GM23338 (cell line): ENCODE measurements at regions not wholly inside any gene's neighbourhood (a gene's known extent, or its start where the extent isn't known, plus 50 kb on each side); places are given as distances from the start of the nearest gene placed in this dataset.
"Not testable (repeated sequence)": the region's sequence is repeated elsewhere in the genome, so short reads cannot be mapped to it uniquely, and the experiment has no call there.

Source experiments
- CTCF ChIP-seq, 2 experiments: fragments of 200-600 bp in 1 of 2; sonication (generic) in 1 of 2; conservative IDR thresholded peaks; 2 replicates each; pipeline versions ENCODE4 v1.5.1 to v1.6.1; 2016 to 2017; ENCODE audit warnings: antibody characterized with exemption in 2 of 2, low read depth in 2 of 2, mild to moderate bottlenecking in 2 of 2, moderate library complexity in 1 of 2
- JUNB ChIP-seq: IDR thresholded peaks from one replicate; pipeline ENCODE4 v1.6.1; 2016; ENCODE audit warnings: antibody characterized with exemption; ENCODE audit not compliant: unreplicated experiment
- POLR2AphosphoS5 ChIP-seq: IDR thresholded peaks from 2 replicates; pipeline ENCODE4 v1.6.1; 2016; ENCODE audit warnings: antibody characterized with exemption, low read depth
- REST ChIP-seq: IDR thresholded peaks from one replicate; pipeline ENCODE4 v1.6.1; 2018; ENCODE audit warnings: antibody characterized with exemption; ENCODE audit not compliant: unreplicated experiment
- STAT1 ChIP-seq: IDR thresholded peaks from one replicate; pipeline ENCODE4 v1.6.1; 2016; ENCODE audit warnings: antibody characterized with exemption; ENCODE audit not compliant: unreplicated experiment

GRCh38 chr11:100409267-100409666 is 277.8 kb upstream of the ARHGAP42 start:
- TF ChIP-seq CTCF (conservative IDR thresholded peaks at IDR 0.05; ENCODE audit: low read depth in 2 of 2); POLR2AphosphoS5; STAT1; JUNB; REST: not testable (repeated sequence)
